ENCODE measurements at regions not wholly inside any gene's neighbourhood (a gene's known extent, or its start where the extent isn't known, plus 50 kb on each side); places are given as distances from the start of the nearest gene placed in this dataset.

DNA sequence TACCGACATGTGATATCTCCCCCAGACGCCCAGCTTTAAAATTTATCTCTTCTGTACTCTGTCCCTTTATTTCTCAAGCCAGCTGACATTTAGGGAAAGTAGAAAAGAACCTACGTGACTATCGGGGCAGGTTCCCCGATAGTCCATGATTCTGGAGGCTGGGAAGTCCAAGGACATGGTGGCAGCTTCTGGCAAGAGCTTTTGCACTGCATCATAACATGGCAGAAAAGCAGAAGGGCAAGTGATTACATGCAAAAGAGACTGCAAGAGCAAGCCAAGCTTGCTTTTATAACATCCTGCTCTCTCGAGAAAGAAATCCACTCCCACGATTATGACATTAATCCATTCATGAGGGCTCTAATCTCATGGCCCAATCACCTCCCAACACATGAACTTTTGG lies 113.2 kb downstream of the CD164 start:
- TF ChIP-seq, protein P1, sequence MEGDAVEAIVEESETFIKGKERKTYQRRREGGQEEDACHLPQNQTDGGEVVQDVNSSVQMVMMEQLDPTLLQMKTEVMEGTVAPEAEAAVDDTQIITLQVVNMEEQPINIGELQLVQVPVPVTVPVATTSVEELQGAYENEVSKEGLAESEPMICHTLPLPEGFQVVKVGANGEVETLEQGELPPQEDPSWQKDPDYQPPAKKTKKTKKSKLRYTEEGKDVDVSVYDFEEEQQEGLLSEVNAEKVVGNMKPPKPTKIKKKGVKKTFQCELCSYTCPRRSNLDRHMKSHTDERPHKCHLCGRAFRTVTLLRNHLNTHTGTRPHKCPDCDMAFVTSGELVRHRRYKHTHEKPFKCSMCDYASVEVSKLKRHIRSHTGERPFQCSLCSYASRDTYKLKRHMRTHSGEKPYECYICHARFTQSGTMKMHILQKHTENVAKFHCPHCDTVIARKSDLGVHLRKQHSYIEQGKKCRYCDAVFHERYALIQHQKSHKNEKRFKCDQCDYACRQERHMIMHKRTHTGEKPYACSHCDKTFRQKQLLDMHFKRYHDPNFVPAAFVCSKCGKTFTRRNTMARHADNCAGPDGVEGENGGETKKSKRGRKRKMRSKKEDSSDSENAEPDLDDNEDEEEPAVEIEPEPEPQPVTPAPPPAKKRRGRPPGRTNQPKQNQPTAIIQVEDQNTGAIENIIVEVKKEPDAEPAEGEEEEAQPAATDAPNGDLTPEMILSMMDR (IDR thresholded peaks at IDR 0.05): no peak
- Histone ChIP-seq H3K36me3 (no peaks in the 10 kb centered on the region), H3K27ac (no peak overlapping the region), H3K27me3 (no peaks in the 10 kb centered on the region), H3K4me3 (no peak overlapping the region), H3K4me1 (no peaks in the 10 kb centered on the region), H3K9me3 (peaks cover 0 to 6% of the 10 kb centered on the region in 2 donors)
- no peak for DNase-seq (ENCODE audit: low spot score)

DNA sequence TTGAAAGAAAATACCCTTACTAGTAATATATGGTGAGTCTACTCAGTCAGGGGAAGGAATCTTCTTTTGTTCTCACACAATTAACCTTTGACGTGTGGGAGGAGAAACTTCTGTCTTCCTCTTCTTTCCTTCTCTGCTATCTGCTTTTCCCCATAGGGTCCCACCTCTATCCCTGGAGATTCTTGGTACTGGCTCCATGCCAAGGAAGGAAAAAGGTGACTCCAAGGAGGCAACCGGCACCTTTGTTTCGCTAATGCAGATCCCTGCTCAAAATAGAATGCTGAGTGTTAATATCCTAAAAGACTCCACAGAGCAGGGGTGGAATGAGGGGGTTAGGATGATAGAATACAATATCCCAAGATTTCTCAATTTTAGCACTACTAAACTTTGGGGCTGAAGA lies 116.7 kb downstream of the CD164 start:
- Histone ChIP-seq H3K9me3 (peaks cover 0 to 6% of the 10 kb centered on the region in 2 donors), H3K27me3 (no peaks in the 10 kb centered on the region), H3K4me3 (no peak overlapping the region), H3K4me1 (no peaks in the 10 kb centered on the region), H3K27ac (no peak overlapping the region), H3K36me3 (no peaks in the 10 kb centered on the region)
- no peak for DNase-seq (ENCODE audit: low spot score)
- TF ChIP-seq, protein P1 (IDR thresholded peaks at IDR 0.05): no peak

DNA sequence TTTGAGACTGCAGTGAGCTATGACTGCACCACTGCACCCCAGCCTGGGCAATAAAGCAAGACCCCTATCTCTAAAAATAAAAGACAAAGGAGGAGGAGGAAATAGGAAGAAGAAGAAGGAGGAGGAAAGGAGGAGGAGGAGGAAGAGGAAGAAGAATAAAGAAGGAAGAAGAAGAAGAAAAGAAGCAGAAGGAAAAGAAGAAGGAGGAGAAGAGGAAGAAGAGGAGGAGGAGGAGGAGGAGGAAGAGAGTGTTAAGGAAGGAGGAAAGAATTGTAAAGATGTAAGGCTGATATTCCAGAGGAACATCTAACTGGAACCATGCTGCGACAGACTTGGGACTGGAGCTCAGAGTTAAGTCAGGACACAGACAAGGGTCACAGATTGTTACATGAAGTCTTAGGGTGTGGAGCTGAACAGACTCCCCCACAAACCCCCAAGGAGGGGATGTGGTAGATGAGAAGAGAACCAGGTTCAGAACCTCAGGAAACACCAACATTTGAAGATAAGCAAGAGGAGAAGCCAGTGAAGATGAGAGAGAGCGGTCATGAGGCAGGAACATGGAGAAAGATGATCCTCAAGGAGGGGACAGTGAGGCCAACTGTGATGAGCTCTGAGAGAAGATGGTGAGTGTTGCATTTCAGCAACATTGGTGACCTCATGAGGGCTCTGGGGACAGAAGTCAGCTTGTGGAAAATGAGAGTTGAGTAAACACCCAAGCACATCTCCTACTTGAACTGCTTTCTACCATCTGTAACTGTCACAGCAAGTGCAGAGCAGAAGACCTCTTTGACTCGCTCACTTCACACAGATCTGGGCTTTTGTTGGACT lies 118.2 kb downstream of the CD164 start:
- Histone ChIP-seq H3K4me3 (no peak overlapping the region), H3K36me3 (no peaks in the 10 kb centered on the region), H3K9me3 (peaks cover 0 to 2% of the 10 kb centered on the region in 2 donors), H3K27ac (no peak overlapping the region), H3K4me1 (no peaks in the 10 kb centered on the region), H3K27me3 (no peaks in the 10 kb centered on the region)
- DNase-seq (ENCODE audit: low spot score): no peak
- TF ChIP-seq, protein P1 (IDR thresholded peaks at IDR 0.05): no peak

DNA sequence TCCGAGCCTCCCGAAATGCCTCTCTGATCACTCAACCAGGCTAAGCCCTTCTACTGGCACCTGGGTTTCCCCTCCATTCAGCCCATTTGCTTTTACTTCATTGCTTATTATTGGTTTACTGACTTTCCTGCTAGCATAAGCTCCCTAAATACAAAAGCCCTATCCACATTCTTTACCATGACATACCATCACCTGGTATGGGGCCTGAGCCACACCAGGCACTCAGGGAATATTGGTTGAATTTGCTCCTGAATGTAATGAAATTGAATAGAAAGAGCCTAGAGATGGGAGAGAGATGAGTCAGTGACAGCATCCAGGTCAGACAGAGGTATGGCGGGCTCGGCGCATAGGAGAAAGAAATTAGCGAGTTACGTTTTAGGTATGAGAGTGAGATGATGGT lies 120.0 kb downstream of the CD164 start:
- Histone ChIP-seq H3K36me3 (no peaks in the 10 kb centered on the region), H3K4me3 (no peak overlapping the region), H3K4me1 (no peaks in the 10 kb centered on the region), H3K27ac (no peak overlapping the region), H3K27me3 (no peaks in the 10 kb centered on the region), H3K9me3 (no peaks in the 10 kb centered on the region)
- DNase-seq (ENCODE audit: low spot score): no peak
- TF ChIP-seq, protein P1 (IDR thresholded peaks at IDR 0.05): no peak

DNA sequence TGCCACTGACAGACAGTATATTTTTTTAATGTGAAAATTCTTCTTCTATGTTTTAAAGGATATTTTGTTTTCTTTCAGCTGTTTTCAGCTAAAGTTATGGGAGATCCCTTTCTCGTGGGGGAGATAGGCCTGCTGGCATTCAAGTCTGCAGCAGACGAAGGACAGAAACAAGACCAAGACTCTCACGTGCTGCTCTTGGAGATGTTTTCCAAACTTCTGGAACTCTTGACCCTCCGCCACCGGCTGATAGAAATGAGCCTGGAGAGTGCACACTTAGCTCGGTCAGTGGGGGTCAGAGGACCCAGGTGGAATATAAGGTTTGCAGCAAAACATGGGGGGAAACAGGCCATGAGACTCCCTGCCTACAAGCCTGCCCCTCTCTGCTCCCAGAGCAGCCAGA lies 120.5 kb downstream of the CD164 start:
- H3K27me3 ChIP-seq: no peaks in the 10 kb centered on the region
- TF ChIP-seq, protein P1 (IDR thresholded peaks at IDR 0.05): no peak
- no peak overlapping the region for H3K4me3 ChIP-seq
- no peaks in the 10 kb centered on the region for H3K36me3 ChIP-seq
- H3K4me1 ChIP-seq: no peaks in the 10 kb centered on the region
- H3K9me3 ChIP-seq: no peaks in the 10 kb centered on the region
- DNase-seq (ENCODE audit: low spot score): no peak
- H3K27ac ChIP-seq: peak overlapping the region in 1 of 2 donors; percentile 16

DNA sequence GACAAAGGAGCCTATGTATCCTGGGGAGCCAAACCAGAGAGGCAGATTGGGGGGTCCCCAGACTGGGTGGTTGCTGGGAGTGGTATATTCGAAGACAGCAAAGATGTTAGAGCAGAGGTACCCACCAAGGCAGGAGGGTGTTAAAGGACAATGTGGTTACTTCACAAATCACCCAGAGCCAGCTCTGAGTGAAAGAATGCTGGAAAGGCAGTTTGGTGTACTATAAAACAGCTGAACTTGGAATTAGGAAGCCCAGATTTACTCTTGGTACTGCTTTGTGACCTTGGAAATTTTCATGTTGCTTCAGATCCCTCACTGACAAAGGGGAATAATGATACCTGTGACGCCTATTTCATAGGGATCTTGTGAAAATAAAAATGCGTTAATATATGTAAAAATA lies 121.6 kb downstream of the CD164 start:
- Histone ChIP-seq H3K9me3 (no peaks in the 10 kb centered on the region), H3K4me3 (no peak overlapping the region), H3K27me3 (no peaks in the 10 kb centered on the region), H3K27ac (no peak overlapping the region), H3K36me3 (no peaks in the 10 kb centered on the region), H3K4me1 (no peaks in the 10 kb centered on the region)
- no peak for DNase-seq (ENCODE audit: low spot score)
- TF ChIP-seq, protein P1 (IDR thresholded peaks at IDR 0.05): no peak

Data from right atrium auricular region (tissue), 2 donors.